CD4-positive, alpha-beta T cell treated with Interleukin-1 beta for 1 hour (primary cell): ENCODE measurements at regions not wholly inside any gene's neighbourhood (a gene's known extent, or its start where the extent isn't known, plus 50 kb on each side); places are given as distances from the start of the nearest gene placed in this dataset.

Source experiments
- DNase-seq, 2 donors: peaks; one replicate each; pipeline ENCODE4 v3.0.0-alpha.2; 2020 to 2022

GRCh38 chr18:75785206-75785605 lies 357.7 kb upstream of the SMIM21 start:
- no peak for DNase-seq

- no peak for DNase-seq
Measured at GRCh38 chr18:75784390-75784789, 356.9 kb upstream of the SMIM21 start.

DNA sequence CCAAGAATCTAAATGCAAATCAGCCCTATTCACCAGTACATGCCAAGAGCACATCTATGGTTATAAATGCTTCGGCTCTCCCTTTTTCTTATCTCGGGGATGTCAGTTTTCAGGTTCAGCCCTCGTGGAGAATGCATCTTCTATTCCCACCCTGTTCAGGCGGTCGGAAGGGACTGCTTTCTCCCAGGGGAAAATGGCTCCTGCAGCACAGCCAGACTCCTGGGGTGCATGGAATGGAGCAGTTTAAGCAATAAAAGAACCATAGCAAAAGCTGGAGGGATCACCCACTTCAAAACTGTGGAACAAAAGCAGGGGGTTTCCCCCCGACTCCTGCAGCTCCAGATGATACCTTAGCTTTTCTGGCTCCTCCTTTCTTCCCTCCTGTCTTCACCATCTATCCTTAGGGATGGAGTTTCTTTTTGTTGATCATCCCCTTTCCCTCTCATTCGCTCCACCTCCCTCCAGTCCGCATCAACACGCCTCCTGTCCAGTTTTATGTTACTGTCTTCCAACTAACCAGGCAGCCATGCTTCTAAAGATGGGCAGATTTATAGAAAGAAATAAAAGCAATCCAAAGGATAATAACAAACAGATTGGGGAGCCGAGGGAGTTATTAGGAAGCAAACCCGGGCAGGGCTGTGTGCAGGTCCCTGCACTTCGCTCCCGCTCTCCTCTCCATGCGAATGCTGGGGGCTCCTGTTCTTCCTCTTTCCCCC lies 356.2 kb upstream of the SMIM21 start:
- DNase-seq: no peak

GRCh38 chr18:75782826-75783225 lies 355.3 kb upstream of the SMIM21 start:
- DNase-seq: no peak

DNA sequence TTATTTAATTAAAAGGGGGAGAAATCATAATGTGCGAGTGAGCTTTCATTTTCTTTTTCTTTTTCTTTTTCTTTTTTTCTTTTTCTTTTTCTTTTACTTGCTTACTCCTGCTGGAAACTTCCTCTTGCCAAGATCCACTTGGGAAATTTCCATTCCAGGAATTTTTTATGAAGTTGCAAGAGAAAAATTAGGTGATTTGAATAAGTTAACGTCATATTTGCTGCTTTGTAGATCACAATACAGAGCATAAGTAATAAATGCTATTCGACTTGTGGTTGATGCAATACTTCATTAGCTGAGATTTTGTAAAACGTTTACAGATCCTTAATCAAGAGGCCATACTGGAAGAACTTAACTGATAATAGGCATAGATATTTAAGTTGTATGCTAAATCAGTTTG lies 354.7 kb upstream of the SMIM21 start:
- DNase-seq: no peak

GRCh38 chr18:75779910-75780309 lies 352.4 kb upstream of the SMIM21 start:
- no peak for DNase-seq

GRCh38 chr18:75779450-75779849 lies 351.9 kb upstream of the SMIM21 start:
- DNase-seq: no peak

- DNase-seq: no peak
Measured at GRCh38 chr18:75777630-75778029, 350.1 kb upstream of the SMIM21 start.

- no peak for DNase-seq
Measured at GRCh38 chr18:75775121-75775520, 347.6 kb upstream of the SMIM21 start.

- no peak for DNase-seq
Measured at GRCh38 chr18:75773618-75774017, 346.1 kb upstream of the SMIM21 start.

DNA sequence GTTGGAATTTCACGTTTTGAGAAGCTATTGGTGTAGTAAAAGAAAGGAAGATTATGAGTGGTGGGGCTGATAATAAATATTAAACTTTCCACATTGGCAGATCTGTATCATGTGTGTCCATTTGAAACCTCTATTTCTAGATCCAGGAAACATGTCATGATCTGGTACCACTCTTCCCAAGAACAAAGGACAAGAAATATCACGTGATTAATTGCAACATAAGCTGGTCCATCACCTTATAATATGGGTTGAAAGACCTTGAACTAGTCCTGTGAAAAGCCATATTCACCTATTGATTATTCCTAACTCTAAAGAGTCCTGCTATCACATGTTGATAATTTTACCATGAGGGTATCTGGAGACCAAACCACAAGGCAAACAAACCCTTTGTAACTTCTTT lies 335.3 kb upstream of the SMIM21 start:
- DNase-seq: no peak

DNA sequence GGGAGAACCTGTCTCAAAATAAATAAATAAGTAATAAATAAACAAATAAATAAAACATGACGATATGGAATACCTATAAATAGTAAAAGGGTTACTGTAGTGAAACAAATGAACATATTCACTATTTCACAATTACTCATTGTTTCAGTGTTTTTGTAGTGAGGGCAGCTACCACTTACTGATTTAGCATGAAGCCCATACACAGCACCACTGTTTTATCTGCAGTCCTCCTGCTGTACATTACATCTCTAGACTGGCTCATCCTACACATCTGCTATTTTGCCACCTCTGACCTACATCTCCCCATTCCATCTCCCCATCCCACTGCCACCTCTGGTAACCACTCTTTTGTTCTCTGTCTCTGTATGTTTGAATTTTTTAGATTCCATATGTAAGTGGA lies 332.7 kb upstream of the SMIM21 start:
- no peak for DNase-seq

DNA sequence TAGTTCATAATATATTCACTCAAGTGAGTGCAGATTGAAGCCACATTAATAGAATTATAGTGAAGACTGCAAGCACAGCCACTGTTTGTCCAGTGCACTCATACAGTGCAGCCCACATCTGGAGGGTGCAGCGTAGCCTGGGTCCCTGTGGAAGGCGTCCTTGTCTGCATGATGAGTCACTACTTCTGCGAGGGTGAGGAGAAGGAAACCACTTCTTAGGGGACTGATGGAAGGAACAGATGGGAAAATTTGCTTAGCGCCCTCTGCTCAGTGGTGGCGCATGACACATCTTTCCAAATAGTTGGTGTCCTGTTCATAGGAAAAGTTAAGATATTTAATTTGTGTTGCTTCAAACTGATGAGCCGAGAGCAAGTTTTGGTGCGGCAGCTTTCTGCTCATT lies 330.4 kb upstream of the SMIM21 start:
- DNase-seq: no peak

GRCh38 chr18:75754433-75754832 lies 326.9 kb upstream of the SMIM21 start:
- no peak for DNase-seq

DNA sequence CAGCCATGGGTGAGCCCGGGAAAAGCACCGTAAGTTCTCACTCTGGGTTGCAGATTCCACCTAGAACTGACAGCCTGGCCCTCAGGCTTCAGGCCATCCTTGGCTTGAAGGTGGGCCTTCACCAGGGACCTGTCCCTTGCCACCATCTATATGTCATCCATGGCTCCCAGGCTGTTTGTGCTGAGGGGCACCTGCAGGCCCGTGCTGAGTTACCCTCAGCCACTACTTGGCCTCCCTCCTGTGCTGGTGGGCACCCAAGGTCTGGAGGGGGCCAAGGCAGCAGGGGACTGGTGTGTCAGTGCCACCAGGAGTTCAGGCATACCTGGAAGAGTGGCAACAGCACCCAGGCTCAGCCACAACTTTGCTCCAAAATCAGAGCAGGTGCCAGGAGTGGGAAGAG lies 326.2 kb upstream of the SMIM21 start:
- no peak for DNase-seq

DNA sequence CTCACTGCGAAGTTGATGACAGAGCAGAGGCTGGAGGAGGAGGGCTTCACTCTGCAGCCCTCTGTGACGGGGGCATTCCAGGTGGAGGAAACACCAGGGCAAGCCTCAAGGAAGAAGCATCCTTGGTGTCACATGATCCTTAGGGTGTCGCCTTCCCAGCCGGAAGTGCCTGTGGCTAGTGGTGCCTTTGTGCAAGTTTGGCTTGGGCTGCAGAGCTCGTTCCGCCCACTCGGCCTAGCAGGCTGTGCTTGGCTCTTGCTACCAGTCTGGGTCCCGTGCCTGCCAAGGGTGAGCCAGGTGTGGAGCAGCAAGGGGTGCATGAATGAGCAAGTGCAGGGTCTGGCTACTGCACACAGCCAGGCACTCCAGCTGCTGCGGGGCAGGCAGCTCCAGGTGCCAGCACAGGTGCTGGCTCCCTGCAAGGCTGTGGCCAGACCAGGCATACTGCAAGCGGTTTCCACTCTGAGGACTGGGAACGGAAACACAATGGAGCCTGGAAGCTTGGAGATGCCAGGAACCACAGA lies 325.3 kb upstream of the SMIM21 start:
- no peak for DNase-seq

- no peak for DNase-seq
Measured at GRCh38 chr18:75745147-75745546, 317.6 kb upstream of the SMIM21 start.

DNA sequence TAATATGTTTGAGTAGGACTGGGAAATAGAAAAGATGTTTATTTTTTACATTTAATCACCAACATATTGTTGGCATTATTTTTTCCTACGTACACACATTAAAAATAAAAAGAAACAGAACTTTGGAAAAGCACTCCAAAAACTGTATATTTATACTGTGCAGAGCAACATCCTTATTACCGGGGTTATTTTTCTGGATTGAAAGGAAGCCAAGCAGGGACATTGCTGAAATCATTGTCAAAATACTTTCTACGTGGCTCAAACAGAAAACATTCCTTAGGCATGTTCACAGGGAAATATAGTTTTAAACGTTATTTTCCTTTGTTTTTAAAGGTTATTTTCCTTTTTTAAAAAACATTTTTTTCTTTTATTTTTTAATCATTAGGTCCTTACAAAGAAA lies 315.0 kb upstream of the SMIM21 start:
- DNase-seq: no peak

- DNase-seq: no peak
Measured at GRCh38 chr18:75739682-75740081, 312.2 kb upstream of the SMIM21 start.

DNA sequence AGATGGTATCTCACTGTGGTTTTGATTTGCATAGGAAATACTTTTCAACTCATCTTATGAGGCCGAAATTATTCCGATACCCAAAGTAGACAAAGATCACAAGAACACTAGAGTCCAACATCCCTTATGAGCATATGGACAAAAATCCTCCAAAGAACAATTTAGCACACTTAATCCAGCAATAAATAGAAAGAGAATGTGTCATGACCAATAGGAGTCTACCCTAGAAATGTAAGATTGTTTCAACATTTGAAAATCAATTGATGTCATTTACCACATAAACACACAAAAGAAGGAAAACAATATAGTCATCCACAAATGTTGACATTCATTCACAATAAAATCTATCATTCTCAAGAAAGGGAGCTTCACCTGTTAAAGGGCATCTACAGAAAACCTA lies 307.8 kb upstream of the SMIM21 start:
- no peak for DNase-seq

DNA sequence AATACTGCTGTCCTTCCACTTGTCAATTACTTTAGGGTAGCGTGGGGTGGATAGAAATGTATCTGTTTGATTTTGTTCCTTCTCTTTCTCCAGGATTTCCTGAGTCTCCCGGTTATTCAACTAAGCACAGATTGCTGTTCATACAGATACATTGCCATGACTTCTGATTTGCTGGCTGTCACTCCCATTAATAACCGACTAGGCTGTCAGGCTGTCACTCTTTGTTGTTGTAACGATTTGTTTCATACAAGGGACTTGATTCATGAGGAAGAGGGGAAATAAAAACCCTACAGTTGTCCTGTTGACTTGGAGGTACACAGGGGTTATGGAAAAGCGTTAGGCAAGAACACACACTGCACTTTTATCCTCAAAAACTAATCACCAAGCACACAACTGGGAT lies 302.7 kb upstream of the SMIM21 start:
- DNase-seq: no peak

GRCh38 chr18:75728621-75729020 lies 301.1 kb upstream of the SMIM21 start:
- DNase-seq: no peak

DNA sequence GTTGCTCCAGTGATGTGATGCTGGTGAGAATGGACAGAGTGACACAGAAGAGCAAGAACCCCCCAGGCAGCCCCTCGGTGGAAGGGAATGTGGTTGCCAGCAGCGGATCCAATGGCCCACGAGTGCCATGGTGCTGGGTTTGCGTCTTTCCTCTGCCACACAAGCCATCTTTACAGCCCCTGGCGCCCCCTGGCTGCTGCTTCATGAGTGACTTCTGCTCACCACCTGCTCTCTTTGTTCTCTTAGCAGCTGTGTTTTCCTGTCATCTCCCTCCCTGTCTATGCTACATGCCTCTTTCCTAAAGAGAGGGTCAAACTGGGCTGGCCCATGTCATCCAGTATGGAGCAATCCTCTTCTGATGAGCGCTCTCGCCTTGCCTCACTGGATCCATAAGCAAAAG lies 300.0 kb upstream of the SMIM21 start:
- DNase-seq: no peak

DNA sequence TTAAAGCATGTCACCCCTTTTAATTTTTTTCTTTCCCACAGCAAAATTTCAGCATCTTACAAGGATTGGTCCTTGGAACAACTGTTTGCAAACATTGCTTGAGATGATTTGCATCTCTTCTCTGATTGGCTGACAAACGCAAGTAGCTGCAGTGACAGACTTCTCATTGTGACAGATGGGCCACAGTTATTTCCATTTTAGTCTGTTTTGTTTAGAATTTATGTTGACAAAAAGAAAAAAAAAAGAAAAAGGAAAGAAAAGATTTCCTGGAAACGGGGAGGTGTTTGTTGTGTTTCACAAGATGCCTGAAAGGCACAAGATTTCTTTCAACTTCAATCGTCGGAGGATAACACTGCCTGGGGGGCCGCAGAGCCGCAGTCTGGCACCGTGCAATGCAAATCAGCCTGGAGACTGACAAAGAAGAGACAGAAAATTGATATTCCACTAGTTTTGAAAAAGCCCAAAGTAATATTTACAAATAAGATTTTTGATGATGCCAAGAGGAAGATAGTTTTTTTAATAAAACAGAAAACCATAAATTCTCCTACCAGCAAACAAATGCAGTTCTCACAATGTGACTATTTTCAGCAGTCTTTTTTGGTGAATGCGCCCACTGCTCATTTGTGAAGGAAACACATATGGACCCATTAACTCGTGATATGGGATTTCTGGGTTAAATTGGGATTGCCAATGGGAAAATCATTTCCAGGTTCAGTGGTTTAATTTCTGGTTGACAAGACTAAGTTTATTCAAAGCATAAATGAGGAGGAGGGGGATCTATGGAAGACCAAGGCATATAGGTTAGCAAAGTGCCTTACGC lies 296.2 kb upstream of the SMIM21 start:
- DNase-seq: no peak
